IPS DF 6.9 (cell line): ENCODE measurements at regions not wholly inside any gene's neighbourhood (a gene's known extent, or its start where the extent isn't known, plus 50 kb on each side); places are given as distances from the start of the nearest gene placed in this dataset.
"Not testable (repeated sequence)": the region's sequence is repeated elsewhere in the genome, so short reads cannot be mapped to it uniquely, and the experiment has no call there.

Experiments
- DNase-seq: peaks from one replicate; pipeline ENCODE4 v3.0.0-alpha.2; 2013; ENCODE audit warnings: low read depth, low spot score
- H3K27ac ChIP-seq: one replicate; pipeline ENCODE4 v1.5.1; 2013; ENCODE audit warnings: low read length, control low read depth
- H3K27me3 ChIP-seq: 2 replicates; pipeline ENCODE4 v1.6.1; 2013; ENCODE audit warnings: mild to moderate bottlenecking, low read length; ENCODE audit not compliant: control insufficient read depth, insufficient read depth
- H3K36me3 ChIP-seq: 2 replicates; pipeline ENCODE4 v1.6.1; 2013; ENCODE audit warnings: low read length; ENCODE audit not compliant: control insufficient read depth, insufficient read depth
- H3K4me1 ChIP-seq: 2 replicates; pipeline ENCODE4 v1.6.1; 2013; ENCODE audit warnings: low read length; ENCODE audit not compliant: control insufficient read depth, insufficient read depth
- H3K4me3 ChIP-seq: 2 replicates; pipeline ENCODE4 v1.5.1; 2013; ENCODE audit warnings: mild to moderate bottlenecking, low read length
- H3K9me3 ChIP-seq: 2 replicates; pipeline ENCODE4 v1.6.1; 2013; ENCODE audit warnings: low read length, inconsistent platforms; ENCODE audit not compliant: control insufficient read depth, insufficient read depth
- WGBS: extraction: QIAGEN DNeasy Blood & Tissue Kit; methylation state at CpG from one replicate; pipeline ENCODE4 v1.1.7; 2013; ENCODE audit warnings: mixed read lengths, missing lambda C conversion rate; ENCODE audit not compliant: insufficient read length, insufficient coverage; 5-methylcytosine and 5-hydroxymethylcytosine counted together

GRCh38 chr12:8389296-8389695 lies 66.5 kb upstream of the CLEC6A start:
- not testable (repeated sequence) for DNase-seq, H3K4me3 ChIP-seq, H3K4me1 ChIP-seq, H3K36me3 ChIP-seq, H3K27me3 ChIP-seq, H3K9me3 ChIP-seq, H3K27ac ChIP-seq
- WGBS: no CpG with 5 or more reads among the region's 8 CpGs

GRCh38 chr12:8390001-8390777 lies 65.6 kb upstream of the CLEC6A start:
- DNase-seq, H3K4me1 ChIP-seq, H3K9me3 ChIP-seq, H3K36me3 ChIP-seq, H3K27ac ChIP-seq, H3K27me3 ChIP-seq: not testable (repeated sequence)
- H3K4me3 ChIP-seq: peak overlapping the region; percentile 53; the same call in 1 of the 2 replicates
- no CpG with 5 or more reads among the region's 81 CpGs for WGBS

- WGBS: no CpG with 5 or more reads among the region's 79 CpGs
- not testable (repeated sequence) for H3K27me3 ChIP-seq, H3K4me1 ChIP-seq, DNase-seq, H3K9me3 ChIP-seq, H3K36me3 ChIP-seq, H3K27ac ChIP-seq
- peak overlapping the region; percentile 49; the same call in 1 of the 2 replicates for H3K4me3 ChIP-seq
Measured at GRCh38 chr12:8396225-8397071, 59.3 kb upstream of the CLEC6A start.

GRCh38 chr12:8397378-8397777 lies 58.4 kb upstream of the CLEC6A start:
- DNase-seq, H3K27me3 ChIP-seq, H3K9me3 ChIP-seq, H3K36me3 ChIP-seq, H3K27ac ChIP-seq, H3K4me3 ChIP-seq, H3K4me1 ChIP-seq: not testable (repeated sequence)
- WGBS: no CpG with 5 or more reads among the region's 7 CpGs

GRCh38 chr12:8399496-8400034 lies 56.2 kb upstream of the CLEC6A start:
- no CpG with 5 or more reads among the region's 13 CpGs for WGBS
- H3K4me3 ChIP-seq, H3K36me3 ChIP-seq, DNase-seq, H3K27ac ChIP-seq, H3K9me3 ChIP-seq, H3K4me1 ChIP-seq, H3K27me3 ChIP-seq: not testable (repeated sequence)

GRCh38 chr12:8403834-8404233 lies 51.9 kb upstream of the CLEC6A start:
- H3K27ac ChIP-seq, H3K9me3 ChIP-seq, H3K27me3 ChIP-seq, DNase-seq, H3K4me3 ChIP-seq, H3K36me3 ChIP-seq, H3K4me1 ChIP-seq: not testable (repeated sequence)
- WGBS: no CpG with 5 or more reads among the region's 6 CpGs

GRCh38 chr12:8404341-8404740 lies 51.4 kb upstream of the CLEC6A start:
- WGBS: no CpG with 5 or more reads among the region's 26 CpGs
- not testable (repeated sequence) for H3K36me3 ChIP-seq, H3K27ac ChIP-seq, H3K9me3 ChIP-seq, H3K4me3 ChIP-seq, H3K27me3 ChIP-seq, H3K4me1 ChIP-seq, DNase-seq
